HG03432 (cell line): ENCODE measurements at regions not wholly inside any gene's neighbourhood (a gene's known extent, or its start where the extent isn't known, plus 50 kb on each side); places are given as distances from the start of the nearest gene placed in this dataset.
"Not testable (repeated sequence)": the region's sequence is repeated elsewhere in the genome, so short reads cannot be mapped to it uniquely, and the experiment has no call there.

ENCODE experiments used
- ATAC-seq: cut with Tn5 transposase; IDR thresholded peaks from one replicate; pipeline ENCODE4 v1.9.1; 2021; ENCODE audit warnings: mild to moderate bottlenecking, moderate library complexity; ENCODE audit not compliant: unreplicated experiment

DNA sequence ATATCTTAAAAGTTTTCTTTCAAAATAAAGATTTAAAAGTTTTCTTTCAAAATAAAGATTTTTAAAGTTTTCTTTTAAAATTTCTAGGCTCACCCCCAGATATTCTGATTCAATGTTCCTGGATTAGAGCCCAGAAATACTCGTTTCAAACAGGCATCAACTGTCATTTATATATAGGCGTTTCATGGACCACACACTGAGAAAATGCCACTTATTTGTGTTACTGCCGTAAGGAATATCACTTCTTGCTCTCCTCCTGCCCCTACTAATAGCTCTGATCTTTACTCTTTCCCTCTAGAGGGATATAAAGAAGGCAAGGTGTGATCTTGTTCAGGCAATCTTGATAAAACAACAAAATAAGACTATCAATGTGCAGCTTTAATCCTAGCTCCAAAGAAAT is 1324.1 kb downstream of the CDH8 start:
- ATAC-seq = no peak

DNA sequence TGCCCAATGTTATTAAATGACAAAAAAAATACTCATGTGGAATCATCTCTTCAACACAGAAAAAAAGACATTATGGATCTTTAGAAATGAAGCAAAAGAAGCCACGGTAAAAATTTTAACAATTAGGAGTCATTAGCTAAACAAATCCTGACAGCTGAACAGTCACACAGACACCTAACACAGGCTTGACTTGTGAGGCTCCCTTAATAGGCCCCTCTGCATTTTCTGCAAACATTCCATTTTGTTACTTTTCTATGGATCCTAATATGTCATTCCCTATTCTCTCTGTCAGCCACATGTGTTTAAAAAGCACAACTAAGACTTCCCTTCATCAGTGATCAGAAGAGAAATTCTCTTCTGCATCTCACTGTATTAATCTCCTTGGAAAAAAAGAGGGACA is 1331.5 kb downstream of the CDH8 start:
- ATAC-seq = no peak

DNA sequence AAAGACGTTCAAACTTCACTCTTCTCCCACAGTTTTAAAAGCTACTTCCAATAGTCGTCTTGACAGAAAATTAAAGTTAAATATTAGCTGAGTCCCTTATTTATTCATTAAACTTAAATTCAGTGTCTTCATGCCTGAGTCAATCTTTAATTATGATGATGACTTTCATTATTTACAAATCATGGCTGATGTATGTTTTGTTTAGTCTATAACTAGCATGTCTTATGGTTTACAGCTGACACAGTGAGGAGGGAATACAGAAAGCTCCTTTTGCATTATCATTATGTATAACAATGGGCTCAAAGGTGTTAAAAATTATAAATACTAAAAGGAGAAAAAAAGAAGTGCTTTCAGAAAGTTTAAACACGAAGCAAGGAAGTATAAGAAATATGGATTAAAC is 1333.1 kb downstream of the CDH8 start:
- no peak for ATAC-seq

DNA sequence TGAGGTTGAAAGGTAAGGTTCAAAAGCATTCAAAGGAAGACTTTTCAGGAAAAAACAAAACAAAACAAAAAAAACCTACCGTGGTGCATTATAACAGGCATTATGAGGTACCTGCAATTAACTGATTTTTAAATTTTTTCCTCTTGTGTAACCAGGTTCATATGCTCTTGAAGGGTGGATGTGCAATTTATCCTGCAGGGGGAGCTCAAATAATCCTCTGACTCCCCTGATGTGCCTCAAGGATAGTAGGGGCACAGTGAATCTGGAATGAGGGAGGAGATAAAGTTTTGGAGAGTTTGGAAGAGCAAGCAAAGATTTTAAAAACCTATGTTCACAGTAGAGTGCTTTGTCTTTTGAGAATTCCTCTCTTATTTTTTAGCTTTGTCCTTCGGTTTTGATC is 1349.4 kb downstream of the CDH8 start:
- no peak for ATAC-seq

GRCh38 chr16:60684002-60684401 is 1352.2 kb downstream of the CDH8 start:
- no peak for ATAC-seq

- no peak for ATAC-seq
Measured at GRCh38 chr16:60682219-60682618, 1354.0 kb downstream of the CDH8 start.

DNA sequence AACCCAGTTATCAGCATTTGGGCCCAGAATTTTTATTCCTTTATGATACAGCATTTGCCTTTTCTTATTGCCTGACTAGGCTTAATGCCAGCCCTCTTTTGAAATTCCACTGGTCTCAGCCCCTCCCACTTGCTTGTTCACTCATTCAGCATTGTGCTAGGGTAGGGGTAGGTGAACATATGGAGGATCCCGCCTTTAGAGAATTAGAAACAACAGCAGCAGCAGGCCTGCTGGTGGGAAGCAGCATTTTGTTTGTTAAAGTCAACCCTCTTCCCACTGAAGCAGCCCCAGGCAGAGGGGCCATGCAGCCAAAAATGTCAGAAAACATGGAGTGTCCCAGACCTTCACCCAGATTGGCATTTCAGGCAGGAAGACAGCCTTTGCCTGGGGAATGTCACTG is 1355.2 kb downstream of the CDH8 start:
- no peak for ATAC-seq

- ATAC-seq = no peak
Measured at GRCh38 chr16:60675022-60675421, 1361.2 kb downstream of the CDH8 start.

DNA sequence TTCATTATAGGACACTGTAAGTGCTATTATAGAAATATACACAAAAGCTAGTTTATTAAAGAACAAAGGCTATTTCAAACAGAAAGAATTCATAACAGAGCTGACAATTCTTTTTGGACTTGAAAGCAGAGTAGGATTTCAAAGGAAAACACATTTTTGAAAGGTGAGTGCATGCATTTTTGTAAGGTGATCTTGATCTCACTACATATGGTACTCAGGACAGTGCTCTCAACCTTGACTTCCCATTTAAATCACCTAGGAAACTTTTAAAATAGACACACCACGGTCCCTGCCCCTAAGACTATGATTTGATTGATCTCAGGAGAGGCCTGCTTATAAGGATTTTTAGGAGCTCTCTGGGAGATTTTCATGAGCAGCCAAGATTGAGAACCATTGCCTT is 1362.0 kb downstream of the CDH8 start:
- ATAC-seq = no peak

DNA sequence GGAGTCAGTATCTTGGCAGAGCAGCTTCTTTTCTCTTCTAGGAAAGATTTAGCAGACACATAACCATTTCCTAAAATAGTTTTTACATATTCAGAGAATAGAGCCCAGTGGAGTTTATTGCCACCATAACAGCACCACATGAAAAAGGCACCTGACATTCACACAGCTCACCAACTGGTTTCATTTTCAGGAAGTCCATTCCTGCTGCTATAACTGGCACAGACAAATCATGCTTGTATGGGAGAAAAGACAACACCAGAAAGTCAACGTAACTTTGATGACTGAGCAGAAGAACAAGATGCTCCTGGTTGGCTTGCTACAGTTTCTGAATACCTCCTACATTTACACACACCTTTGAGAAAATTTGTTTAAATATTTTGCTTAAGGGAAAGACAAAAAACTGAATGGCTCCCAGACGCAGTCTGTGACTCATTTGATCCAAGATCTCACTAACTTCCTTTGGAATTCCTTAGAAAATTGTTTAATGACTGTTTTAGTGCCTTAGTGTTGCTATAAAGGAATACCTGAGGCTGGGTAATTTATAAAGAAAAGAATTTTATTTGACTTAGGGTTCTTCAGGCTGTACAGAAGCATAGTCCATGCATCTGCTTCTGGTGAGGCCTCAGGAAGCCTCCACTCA is 1380.6 kb downstream of the CDH8 start:
- ATAC-seq = no peak

DNA sequence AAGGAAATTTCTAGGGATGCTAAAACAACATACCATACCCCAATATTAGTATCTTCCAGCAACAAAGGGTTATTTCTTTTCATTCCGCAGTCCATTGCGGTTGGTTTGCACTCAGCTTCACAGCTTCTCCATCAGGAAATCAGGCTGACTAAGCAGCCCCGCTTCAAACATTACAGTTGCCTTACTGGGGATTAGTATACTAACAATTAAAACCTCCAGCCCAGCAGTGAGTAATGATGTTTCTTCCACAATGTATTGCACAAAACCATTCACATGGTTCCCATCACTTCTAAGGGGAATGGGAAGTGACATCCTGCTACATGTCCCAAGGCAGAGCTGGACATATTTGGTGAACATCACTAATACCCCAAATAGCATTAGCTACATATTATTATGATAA is 1384.9 kb downstream of the CDH8 start:
- no peak for ATAC-seq

- no peak for ATAC-seq
Measured at GRCh38 chr16:60648290-60648689, 1387.9 kb downstream of the CDH8 start.

GRCh38 chr16:60647388-60647787 is 1388.8 kb downstream of the CDH8 start:
- ATAC-seq = not testable (repeated sequence)

DNA sequence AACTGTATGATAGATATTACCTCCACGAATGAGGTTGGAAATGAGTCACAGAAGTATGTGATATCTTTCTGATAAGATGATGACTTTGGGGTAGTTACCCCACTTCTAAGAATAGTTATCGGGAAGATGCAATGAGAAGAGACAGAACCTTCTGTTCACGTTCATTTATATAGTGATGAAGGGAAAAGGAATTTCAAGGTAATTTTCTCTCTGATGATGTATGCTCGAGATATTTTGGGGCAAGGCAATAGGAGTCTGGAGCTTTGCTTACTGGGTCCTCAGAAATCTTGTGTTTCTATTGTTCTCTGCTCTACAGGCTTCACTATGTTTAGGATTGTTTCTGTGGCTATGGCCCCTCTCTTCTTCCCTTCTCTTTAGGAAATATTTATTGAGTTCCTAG is 1389.6 kb downstream of the CDH8 start:
- no peak for ATAC-seq

GRCh38 chr16:60645541-60645940 is 1390.7 kb downstream of the CDH8 start:
- ATAC-seq = no peak

DNA sequence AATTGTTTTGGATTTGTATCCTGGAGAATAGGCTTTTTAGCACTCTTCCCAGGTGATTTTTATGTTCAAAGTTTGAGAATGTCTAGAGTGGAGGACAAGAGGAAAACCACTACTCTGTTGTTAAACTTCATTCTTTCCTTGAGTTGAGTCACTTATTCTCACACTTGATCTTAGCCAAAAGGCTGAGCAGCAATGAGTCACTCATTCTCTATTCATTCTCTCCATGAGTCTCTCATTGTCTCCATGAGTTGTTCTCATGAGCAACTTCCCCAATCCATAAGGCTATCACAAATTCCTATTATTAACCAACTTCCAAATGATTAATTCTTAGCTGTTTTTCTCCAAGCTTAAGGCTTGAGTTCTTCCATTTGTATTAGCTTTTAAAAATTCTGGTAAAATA is 1393.3 kb downstream of the CDH8 start:
- no peak for ATAC-seq

DNA sequence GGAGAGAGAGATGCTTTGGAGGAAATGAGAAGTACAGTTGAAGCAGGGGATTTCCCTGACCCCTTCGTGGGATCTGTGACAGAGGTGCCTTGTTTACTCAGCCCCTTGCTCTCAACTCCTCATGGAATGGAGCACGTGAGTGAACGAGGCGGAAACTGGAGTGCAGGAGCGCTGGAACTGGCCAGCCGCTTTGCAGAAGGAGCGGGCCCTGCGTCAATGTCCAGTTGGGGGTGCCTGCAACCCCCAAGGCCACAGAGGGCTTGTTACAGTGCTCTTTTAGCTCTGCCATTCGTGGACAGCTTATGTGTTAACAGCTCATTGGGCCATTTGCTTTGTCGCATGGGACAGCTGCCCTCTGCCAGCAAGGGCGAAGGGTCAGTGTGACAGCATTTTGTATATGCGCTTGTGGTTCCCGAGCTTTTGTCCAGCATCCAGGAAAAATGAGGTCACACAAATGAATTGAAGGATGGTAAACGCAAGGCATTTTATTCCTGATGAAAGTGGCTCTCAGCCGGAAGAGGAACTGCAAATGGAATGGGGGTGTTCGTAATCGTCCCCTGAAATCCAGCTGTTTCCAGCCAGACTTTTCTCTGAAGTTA is 1395.1 kb downstream of the CDH8 start:
- ATAC-seq = no peak

- no peak for ATAC-seq
Measured at GRCh38 chr16:60640038-60640437, 1396.2 kb downstream of the CDH8 start.

GRCh38 chr16:60636636-60637035 is 1399.6 kb downstream of the CDH8 start:
- not testable (repeated sequence) for ATAC-seq

DNA sequence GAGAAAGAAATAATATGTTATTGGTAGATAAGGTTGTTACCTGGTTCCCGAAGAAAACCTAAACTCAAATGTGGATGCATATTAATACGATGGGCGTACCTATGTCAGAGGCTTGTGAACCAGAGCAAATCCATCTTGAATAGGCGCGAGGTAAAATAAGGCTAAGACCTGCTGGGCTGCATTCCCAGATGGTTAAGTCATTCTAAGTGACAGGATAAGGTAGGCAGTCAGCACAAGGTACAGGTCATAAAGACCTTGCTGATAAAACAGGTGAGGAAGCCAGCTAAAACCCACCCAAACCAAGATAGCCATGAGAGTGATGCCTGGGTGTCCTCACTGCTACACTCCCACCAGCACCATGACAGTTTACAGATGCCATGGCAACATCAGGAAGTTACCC is 1400.1 kb downstream of the CDH8 start:
- no peak for ATAC-seq

DNA sequence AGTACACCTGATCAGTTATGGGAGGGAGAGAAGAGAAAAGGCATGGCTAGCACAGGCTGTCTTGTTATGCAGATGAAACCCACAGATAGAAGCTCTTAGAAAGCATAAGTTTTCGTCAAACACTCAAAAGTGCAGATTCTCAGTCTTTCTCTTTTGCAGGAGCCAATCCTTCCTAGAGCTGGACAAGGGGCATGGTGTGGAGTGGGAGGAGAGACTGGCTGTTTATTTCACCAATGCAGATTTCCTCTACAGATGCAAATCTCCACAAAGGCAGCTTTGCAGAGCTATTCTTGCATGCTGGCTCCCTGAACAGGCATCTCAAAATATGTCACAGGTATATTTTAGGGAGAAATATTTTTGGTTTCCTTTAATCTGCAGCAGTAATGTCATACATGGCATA is 1400.7 kb downstream of the CDH8 start:
- ATAC-seq = no peak

- ATAC-seq = no peak
Measured at GRCh38 chr16:60611844-60612243, 1424.4 kb downstream of the CDH8 start.

DNA sequence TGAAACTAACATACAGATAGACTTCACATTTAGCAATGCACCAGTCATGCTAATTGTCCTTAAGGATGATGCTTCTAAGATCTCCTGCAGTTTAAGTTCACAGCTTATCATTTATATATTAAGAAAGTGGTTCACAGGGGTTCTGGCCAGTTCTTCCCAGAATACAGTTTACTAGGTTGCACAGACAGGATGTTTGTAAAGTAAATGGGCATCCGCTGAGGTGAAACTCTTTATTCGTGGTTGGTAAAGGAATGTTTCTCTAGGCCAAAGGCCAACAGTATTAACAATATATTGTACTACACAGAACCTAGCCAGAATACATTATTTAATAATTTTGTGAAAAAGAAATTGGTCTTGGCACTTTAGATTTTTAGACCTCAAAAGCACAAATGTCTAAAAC is 1427.3 kb downstream of the CDH8 start:
- no peak for ATAC-seq
